GM13976 (cell line): ENCODE measurements at regions not wholly inside any gene's neighbourhood (a gene's known extent, or its start where the extent isn't known, plus 50 kb on each side); places are given as distances from the start of the nearest gene placed in this dataset.

Experiments
- DNase-seq: peaks from one replicate; pipeline ENCODE4 v3.0.0; 2012; ENCODE audit warnings: low spot score
- CTCF ChIP-seq: IDR thresholded peaks from 2 replicates; pipeline ENCODE4 v1.5.1; 2012; ENCODE audit warnings: borderline replicate concordance, mild to moderate bottlenecking; ENCODE audit not compliant: insufficient read depth; ENCODE audit errors: extremely low read depth, missing control alignments, control extremely low read depth
- in situ Hi-C: fragments of 300-500 bp; cut with MboI; formaldehyde crosslinking; loops from one replicate; pipeline ENCODE4 v1.12.0; 2022; ENCODE audit warnings: low sequenced_read_pairs, mixed read lengths, inconsistent platforms; ENCODE audit not compliant: unreplicated experiment

- in situ Hi-C loops = no loop called here
- no peak for TF ChIP-seq CTCF
- DNase-seq = no peak
Observed at GRCh38 chrX:138859421-138859820, 147.9 kb upstream of the FGF13 start.

- no peak for TF ChIP-seq CTCF
- DNase-seq = no peak
- in situ Hi-C loops = no loop called here
Observed at GRCh38 chrX:138858951-138859350, 147.4 kb upstream of the FGF13 start.

GRCh38 chrX:138858438-138858837 is 146.9 kb upstream of the FGF13 start:
- in situ Hi-C loops = no loop called here
- no peak for DNase-seq
- TF ChIP-seq CTCF = no peak

- DNase-seq = no peak
- TF ChIP-seq CTCF = no peak
- in situ Hi-C loops = no loop called here
Observed at GRCh38 chrX:138856881-138857604, 145.5 kb upstream of the FGF13 start.

GRCh38 chrX:138853936-138854335 is 142.4 kb upstream of the FGF13 start:
- in situ Hi-C loops = no loop called here
- DNase-seq = no peak
- no peak for TF ChIP-seq CTCF

GRCh38 chrX:138849521-138849920 is 138.0 kb upstream of the FGF13 start:
- TF ChIP-seq CTCF = no peak
- no peak for DNase-seq
- in situ Hi-C loops = no loop called here

- DNase-seq = no peak
Observed at GRCh38 chrX:138847930-138848329, 136.4 kb upstream of the FGF13 start.

More at GRCh38 chrX:138847930-138848329, 136.4 kb upstream of the FGF13 start:
- no peak for TF ChIP-seq CTCF
- in situ Hi-C loops = no loop called here
